ENCODE measurements at regions not wholly inside any gene's neighbourhood (a gene's known extent, or its start where the extent isn't known, plus 50 kb on each side); places are given as distances from the start of the nearest gene placed in this dataset.
"Not testable (repeated sequence)": the region's sequence is repeated elsewhere in the genome, so short reads cannot be mapped to it uniquely, and the experiment has no call there.

- peak overlapping the region; percentile 50 for H3K4me3 ChIP-seq (ENCODE audit: control insufficient read depth, low read depth, low read length)
- DNase-seq (ENCODE audit: low read depth) = no peak
- peak; percentile 98 for TF ChIP-seq CTCF (IDR thresholded peaks at IDR 0.05; ENCODE audit: control insufficient read depth, insufficient read depth, low read depth, low read length, missing control alignments)
These were observed 62.2 kb upstream of the GTF3A start for GRCh38 chr13:27362064-27362751.

GRCh38 chr13:27363637-27364036 is 60.8 kb upstream of the GTF3A start:
- H3K4me3 ChIP-seq (ENCODE audit: control insufficient read depth, low read depth, low read length); DNase-seq (ENCODE audit: low read depth): not testable (repeated sequence)

GRCh38 chr13:27367570-27367969 is 56.8 kb upstream of the GTF3A start:
- DNase-seq (ENCODE audit: low read depth) = no peak
- TF ChIP-seq CTCF (IDR thresholded peaks at IDR 0.05; ENCODE audit: control insufficient read depth, insufficient read depth, low read depth, low read length, missing control alignments) = no peak
- no peak overlapping the region for H3K4me3 ChIP-seq (ENCODE audit: control insufficient read depth, low read depth, low read length)

DNA sequence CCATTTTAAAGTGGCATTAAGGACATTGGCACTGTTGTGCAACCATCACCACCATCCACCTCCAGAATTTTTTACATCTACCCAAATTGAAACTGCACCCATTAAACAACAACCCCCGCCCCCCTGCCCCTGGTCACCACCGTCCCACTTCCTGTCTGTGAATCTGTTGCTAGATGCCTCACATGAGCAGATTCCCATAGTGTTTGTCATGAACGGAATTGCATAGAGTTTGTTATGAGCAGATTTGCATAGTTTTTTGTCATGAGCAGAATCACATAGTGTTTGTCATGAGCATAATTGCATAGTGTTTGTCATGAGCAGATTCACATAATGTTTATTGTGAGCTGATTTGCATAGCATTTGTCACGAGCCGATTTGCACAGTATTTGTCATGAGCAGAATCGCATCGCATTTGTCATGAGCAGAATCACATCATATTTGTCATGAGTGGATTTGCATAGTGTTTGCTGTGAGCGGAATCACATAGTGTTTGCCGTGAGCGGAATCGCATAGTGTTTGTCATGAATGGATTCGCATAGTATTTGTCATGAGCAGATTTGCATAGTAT is 54.0 kb upstream of the GTF3A start:
- no peak overlapping the region for H3K4me3 ChIP-seq (ENCODE audit: control insufficient read depth, low read depth, low read length)
- TF ChIP-seq CTCF (IDR thresholded peaks at IDR 0.05; ENCODE audit: control insufficient read depth, insufficient read depth, low read depth, low read length, missing control alignments) = no peak
- no peak for DNase-seq (ENCODE audit: low read depth)

DNA sequence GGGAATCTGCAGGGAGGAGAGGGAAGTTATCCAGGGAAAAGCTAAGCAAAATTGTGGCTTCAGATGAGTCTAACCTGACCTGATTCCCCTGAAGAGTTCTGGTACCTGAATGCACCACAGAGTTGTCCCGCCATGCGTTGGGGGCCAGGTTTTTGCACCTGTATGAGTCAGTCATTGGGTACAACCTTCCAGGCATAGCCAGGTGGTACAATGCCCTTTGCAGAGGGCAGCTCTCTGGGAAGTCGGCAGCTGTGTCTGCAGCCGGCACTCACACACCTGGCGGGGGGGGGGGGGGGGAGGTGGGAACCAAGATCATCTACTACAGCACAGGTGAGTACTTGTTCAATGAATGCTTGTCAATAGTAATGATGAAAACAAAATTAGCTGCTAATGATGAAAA is 52.5 kb upstream of the GTF3A start:
- TF ChIP-seq CTCF (IDR thresholded peaks at IDR 0.05; ENCODE audit: control insufficient read depth, insufficient read depth, low read depth, low read length, missing control alignments) = no peak
- H3K4me3 ChIP-seq (ENCODE audit: control insufficient read depth, low read depth, low read length) = no peak overlapping the region
- no peak for DNase-seq (ENCODE audit: low read depth)

- no peak for TF ChIP-seq CTCF (IDR thresholded peaks at IDR 0.05; ENCODE audit: control insufficient read depth, insufficient read depth, low read depth, low read length, missing control alignments)
- no peak overlapping the region for H3K4me3 ChIP-seq (ENCODE audit: control insufficient read depth, low read depth, low read length)
- DNase-seq (ENCODE audit: low read depth) = no peak
These were observed 51.5 kb upstream of the GTF3A start for GRCh38 chr13:27372896-27373295.

DNA sequence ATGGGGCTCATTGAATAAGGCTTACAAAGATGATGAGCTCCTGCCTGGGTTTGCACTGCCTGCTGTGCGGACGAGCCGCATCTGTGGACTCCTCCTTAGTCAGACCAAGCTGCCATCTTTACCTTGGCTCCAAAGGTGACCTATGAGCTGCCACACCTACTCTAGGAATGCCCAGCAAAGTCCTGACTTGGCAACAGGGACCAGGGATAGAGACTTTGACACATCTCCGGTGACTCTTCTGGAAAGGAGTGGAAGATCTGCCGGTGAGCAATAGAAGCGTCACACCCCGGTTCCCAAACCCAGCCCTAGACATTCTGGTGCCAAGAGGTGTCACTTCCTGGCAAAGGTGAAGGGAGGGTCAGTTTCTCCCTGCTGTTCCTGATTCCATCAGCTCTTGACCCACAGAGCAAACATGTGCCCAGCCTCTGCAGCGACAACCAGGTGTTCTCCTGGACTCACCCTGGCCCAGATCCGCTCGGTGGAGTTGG is 50.2 kb upstream of the GTF3A start:
- TF ChIP-seq CTCF (IDR thresholded peaks at IDR 0.05; ENCODE audit: control insufficient read depth, insufficient read depth, low read depth, low read length, missing control alignments) = no peak

More for the DNA sequence above, 50.2 kb upstream of the GTF3A start:
- H3K4me3 ChIP-seq (ENCODE audit: control insufficient read depth, low read depth, low read length) = no peak overlapping the region
- no peak for DNase-seq (ENCODE audit: low read depth)
